Trophoblast cell (in vitro differentiated cells and primary cell): ENCODE measurements at regions not wholly inside any gene's neighbourhood (a gene's known extent, or its start where the extent isn't known, plus 50 kb on each side); places are given as distances from the start of the nearest gene placed in this dataset.

Experiments
- DNase-seq, 2 donors: peaks; one replicate each; pipeline ENCODE4 v3.0.0-alpha.2; 2016
- H2AFZ ChIP-seq: 2 replicates; pipeline ENCODE4 v1.6.1; 2013; ENCODE audit warnings: low read length, moderate library complexity, mild to moderate bottlenecking; ENCODE audit not compliant: insufficient read depth, poor library complexity
- H2AK5ac ChIP-seq: 2 replicates; pipeline ENCODE4 v1.6.1; 2013; ENCODE audit warnings: mild to moderate bottlenecking, low read length
- H2BK120ac ChIP-seq: 2 replicates; pipeline ENCODE4 v1.6.1; 2013; ENCODE audit warnings: low read length, mild to moderate bottlenecking, moderate library complexity; ENCODE audit not compliant: insufficient read depth, poor library complexity
- H2BK12ac ChIP-seq: 2 replicates; pipeline ENCODE4 v1.6.1; 2013; ENCODE audit warnings: mild to moderate bottlenecking, low read length, moderate library complexity
- H2BK5ac ChIP-seq: 2 replicates; pipeline ENCODE4 v1.6.1; 2013; ENCODE audit warnings: low read length, low read depth, moderate library complexity, mild to moderate bottlenecking; ENCODE audit not compliant: poor library complexity
- H3K14ac ChIP-seq: 2 replicates; pipeline ENCODE4 v1.6.1; 2013; ENCODE audit warnings: mild to moderate bottlenecking, low read length
- H3K18ac ChIP-seq: 2 replicates; pipeline ENCODE4 v1.6.1; 2013; ENCODE audit warnings: mild to moderate bottlenecking, low read length
- H3K23ac ChIP-seq: 2 replicates; pipeline ENCODE4 v1.6.1; 2013; ENCODE audit warnings: low read length
- H3K27ac ChIP-seq: 2 replicates; pipeline ENCODE4 v1.5.1; 2013; ENCODE audit warnings: low read depth, mild to moderate bottlenecking, inconsistent platforms, low read length, moderate library complexity
- H3K27me3 ChIP-seq: 2 replicates; pipeline ENCODE4 v1.6.1; 2013; ENCODE audit warnings: inconsistent platforms, mild to moderate bottlenecking, low read length, moderate library complexity; ENCODE audit not compliant: insufficient read depth
- H3K36me3 ChIP-seq, 2 experiments: 1 replicate in 1 of 2; 2 replicates in 1 of 2; pipeline ENCODE4 v1.6.1; 2013; ENCODE audit warnings: low read length in 2 of 2, mild to moderate bottlenecking in 2 of 2, moderate library complexity in 1 of 2; ENCODE audit not compliant: insufficient read depth in 2 of 2, control insufficient read depth in 1 of 2
- H3K4ac ChIP-seq: 2 replicates; pipeline ENCODE4 v1.6.1; 2013; ENCODE audit warnings: low read depth, mild to moderate bottlenecking, low read length, moderate library complexity
- H3K4me1 ChIP-seq, 2 experiments: 1 replicate in 1 of 2; 2 replicates in 1 of 2; pipeline ENCODE4 v1.6.1; 2013; ENCODE audit warnings: low read length in 2 of 2, mild to moderate bottlenecking in 2 of 2, moderate library complexity in 1 of 2; ENCODE audit not compliant: insufficient read depth in 2 of 2, control insufficient read depth in 1 of 2
- H3K4me2 ChIP-seq: 2 replicates; pipeline ENCODE4 v1.6.1; 2013; ENCODE audit warnings: inconsistent platforms, mild to moderate bottlenecking, low read length, moderate library complexity
- H3K4me3 ChIP-seq: 2 replicates; pipeline ENCODE4 v1.5.1; 2013; ENCODE audit warnings: mild to moderate bottlenecking, low read depth, low read length, inconsistent platforms
- H3K79me1 ChIP-seq: one replicate; pipeline ENCODE4 v1.6.1; 2013; ENCODE audit warnings: low read length
- H3K79me2 ChIP-seq: 2 replicates; pipeline ENCODE4 v1.6.1; 2013; ENCODE audit warnings: low read length, mild to moderate bottlenecking; ENCODE audit not compliant: control insufficient read depth, insufficient read depth, poor library complexity
- H3K9ac ChIP-seq: 2 replicates; pipeline ENCODE4 v1.6.1; 2013; ENCODE audit warnings: mild to moderate bottlenecking, low read length
- H3K9me3 ChIP-seq: 2 replicates; pipeline ENCODE4 v1.6.1; 2013; ENCODE audit warnings: low read depth, mild to moderate bottlenecking, control low read depth, inconsistent platforms, low read length; ENCODE audit not compliant: insufficient read depth
- H4K12ac ChIP-seq: 2 replicates; pipeline ENCODE4 v1.6.1; 2013; ENCODE audit warnings: low read depth, mild to moderate bottlenecking, low read length, moderate library complexity
- H4K8ac ChIP-seq: 2 replicates; pipeline ENCODE4 v1.6.1; 2013; ENCODE audit warnings: low read depth, mild to moderate bottlenecking, low read length, moderate library complexity
- H4K91ac ChIP-seq: one replicate; pipeline ENCODE4 v1.6.1; 2013; ENCODE audit warnings: low read depth, mild to moderate bottlenecking, low read length, moderate library complexity
- WGBS: extraction: QIAGEN DNeasy Blood & Tissue Kit; methylation state at CpG from one replicate; pipeline ENCODE4 v1.1.7; 2013; ENCODE audit warnings: missing lambda C conversion rate; ENCODE audit not compliant: insufficient read length, insufficient coverage; ENCODE audit errors: extremely low coverage; 5-methylcytosine and 5-hydroxymethylcytosine counted together

GRCh38 chr2:5254791-5255332, 437.3 kb upstream of the SOX11 start:
- H2AFZ ChIP-seq: no peak overlapping the region
- H3K18ac ChIP-seq: no peak overlapping the region
- DNase-seq: no peak
- no peaks in the 10 kb centered on the region for H3K9me3 ChIP-seq
- H3K36me3 ChIP-seq: peaks cover 0 to 2% of the 10 kb centered on the region in 2 experiments
- no peak overlapping the region for H2AK5ac ChIP-seq
- H3K79me1 ChIP-seq: no peaks in the 10 kb centered on the region
- H3K23ac ChIP-seq: no peak overlapping the region
- H4K8ac ChIP-seq: no peak overlapping the region
- H3K4me1 ChIP-seq: no peaks in the 10 kb centered on the region
- no peak overlapping the region for H3K14ac ChIP-seq
- H3K79me2 ChIP-seq: no peaks in the 10 kb centered on the region
- H3K4me3 ChIP-seq: no peak overlapping the region
- H3K27me3 ChIP-seq: no peaks in the 10 kb centered on the region
- H2BK120ac ChIP-seq: no peak overlapping the region
- no peak overlapping the region for H3K27ac ChIP-seq
- no peak overlapping the region for H2BK12ac ChIP-seq
- H3K4ac ChIP-seq: no peak overlapping the region
- no peak overlapping the region for H3K9ac ChIP-seq
- H2BK5ac ChIP-seq: no peak overlapping the region
- H3K4me2 ChIP-seq: no peak overlapping the region
- H4K91ac ChIP-seq: no peak overlapping the region
- no peak overlapping the region for H4K12ac ChIP-seq
- no CpG with 5 or more reads among the region's 8 CpGs for WGBS

GRCh38 chr2:5263291-5263690, 428.9 kb upstream of the SOX11 start:
- H3K4me1 ChIP-seq: no peaks in the 10 kb centered on the region
- H3K4me3 ChIP-seq: no peak overlapping the region
- WGBS: no CpG with 5 or more reads among the region's 1 CpG
- no peak overlapping the region for H2BK12ac ChIP-seq
- H2BK120ac ChIP-seq: no peak overlapping the region
- H3K9ac ChIP-seq: no peak overlapping the region
- DNase-seq: no peak
- H3K23ac ChIP-seq: no peak overlapping the region
- H3K27me3 ChIP-seq: no peaks in the 10 kb centered on the region
- H4K91ac ChIP-seq: no peak overlapping the region
- no peak overlapping the region for H3K14ac ChIP-seq
- no peak overlapping the region for H3K27ac ChIP-seq
- no peak overlapping the region for H2AK5ac ChIP-seq
- no peak overlapping the region for H4K12ac ChIP-seq
- no peak overlapping the region for H2BK5ac ChIP-seq
- H2AFZ ChIP-seq: no peak overlapping the region
- no peaks in the 10 kb centered on the region for H3K79me1 ChIP-seq
- no peaks in the 10 kb centered on the region for H3K9me3 ChIP-seq
- H3K18ac ChIP-seq: no peak overlapping the region
- no peaks in the 10 kb centered on the region for H3K79me2 ChIP-seq
- no peak overlapping the region for H3K4ac ChIP-seq
- H3K4me2 ChIP-seq: no peak overlapping the region
- no peak overlapping the region for H4K8ac ChIP-seq
- H3K36me3 ChIP-seq: no peaks in the 10 kb centered on the region

- no peak overlapping the region for H2AFZ ChIP-seq
- no peaks in the 10 kb centered on the region for H3K36me3 ChIP-seq
- no peak overlapping the region for H3K9ac ChIP-seq
- no peak overlapping the region for H4K12ac ChIP-seq
- no peaks in the 10 kb centered on the region for H3K9me3 ChIP-seq
- H3K23ac ChIP-seq: no peak overlapping the region
- no peak overlapping the region for H3K4ac ChIP-seq
- no peak for DNase-seq
- H3K18ac ChIP-seq: no peak overlapping the region
- H3K14ac ChIP-seq: no peak overlapping the region
- H2BK5ac ChIP-seq: no peak overlapping the region
- no peaks in the 10 kb centered on the region for H3K27me3 ChIP-seq
- no peak overlapping the region for H2BK120ac ChIP-seq
- no peak overlapping the region for H3K4me2 ChIP-seq
- H2BK12ac ChIP-seq: no peak overlapping the region
- no peaks in the 10 kb centered on the region for H3K4me1 ChIP-seq
- no peaks in the 10 kb centered on the region for H3K79me2 ChIP-seq
- H3K79me1 ChIP-seq: no peaks in the 10 kb centered on the region
- no CpG with 5 or more reads among the region's 3 CpGs for WGBS
- H4K91ac ChIP-seq: no peak overlapping the region
- no peak overlapping the region for H3K4me3 ChIP-seq
- no peak overlapping the region for H2AK5ac ChIP-seq
- no peak overlapping the region for H3K27ac ChIP-seq
- no peak overlapping the region for H4K8ac ChIP-seq
Observed at GRCh38 chr2:5264361-5264760, 427.8 kb upstream of the SOX11 start.

GRCh38 chr2:5285061-5285460, 407.1 kb upstream of the SOX11 start:
- Histone ChIP-seq H3K9ac (no peak overlapping the region), H3K27me3 (no peaks in the 10 kb centered on the region), H2AFZ (no peak overlapping the region), H3K4me3 (no peak overlapping the region), H3K4me1 (no peaks in the 10 kb centered on the region), H2BK120ac (no peak overlapping the region), H3K23ac (no peak overlapping the region), H3K4ac (no peak overlapping the region), H2BK12ac (no peak overlapping the region), H2BK5ac (no peak overlapping the region), H3K79me2 (no peaks in the 10 kb centered on the region), H3K27ac (no peak overlapping the region), H3K4me2 (no peak overlapping the region), H2AK5ac (no peak overlapping the region), H3K36me3 (no peaks in the 10 kb centered on the region), H4K12ac (no peak overlapping the region), H3K18ac (no peak overlapping the region), H3K14ac (no peak overlapping the region), H4K91ac (no peak overlapping the region), H4K8ac (no peak overlapping the region), H3K9me3 (no peaks in the 10 kb centered on the region), H3K79me1 (no peaks in the 10 kb centered on the region)
- no CpG with 5 or more reads among the region's 1 CpG for WGBS
- no peak for DNase-seq
